Neuron (in vitro differentiated cells): ENCODE measurements at regions not wholly inside any gene's neighbourhood (a gene's known extent, or its start where the extent isn't known, plus 50 kb on each side); places are given as distances from the start of the nearest gene placed in this dataset.
"Not testable (repeated sequence)": the region's sequence is repeated elsewhere in the genome, so short reads cannot be mapped to it uniquely, and the experiment has no call there.

Experiments
- H2AFZ ChIP-seq: one replicate; pipeline ENCODE4 v1.6.1; 2013; ENCODE audit warnings: low read depth, mild to moderate bottlenecking, inconsistent platforms, low read length, moderate library complexity
- H3K27me3 ChIP-seq: one replicate; pipeline ENCODE4 v1.6.1; 2013; ENCODE audit warnings: low read length; ENCODE audit not compliant: insufficient read depth
- H3K36me3 ChIP-seq: one replicate; pipeline ENCODE4 v1.6.1; 2013; ENCODE audit warnings: low read length; ENCODE audit not compliant: insufficient read depth
- H3K4me1 ChIP-seq: one replicate; pipeline ENCODE4 v1.6.1; 2013; ENCODE audit warnings: low read length; ENCODE audit not compliant: insufficient read depth
- H3K4me3 ChIP-seq: 2 replicates; pipeline ENCODE4 v1.5.1; 2013; ENCODE audit warnings: mild to moderate bottlenecking, low read length, moderate library complexity
- H3K9me3 ChIP-seq: one replicate; pipeline ENCODE4 v1.6.1; 2013; ENCODE audit warnings: low read length

GRCh38 chr3:125682610-125683009, 87.3 kb upstream of the OSBPL11 start:
- not testable (repeated sequence) for H3K4me1 ChIP-seq, H3K9me3 ChIP-seq, H3K4me3 ChIP-seq, H3K27me3 ChIP-seq, H3K36me3 ChIP-seq, H2AFZ ChIP-seq

GRCh38 chr3:125683067-125683829, 88.0 kb upstream of the OSBPL11 start:
- Histone ChIP-seq H3K9me3 (no peaks in the 10 kb centered on the region), H3K4me1 (no peaks in the 10 kb centered on the region), H3K4me3 (no peak overlapping the region), H2AFZ (no peak overlapping the region), H3K27me3 (no peaks in the 10 kb centered on the region), H3K36me3 (no peaks in the 10 kb centered on the region)

GRCh38 chr3:125684199-125684598, 88.9 kb upstream of the OSBPL11 start:
- no peaks in the 10 kb centered on the region for H3K4me1 ChIP-seq
- no peaks in the 10 kb centered on the region for H3K36me3 ChIP-seq
- H3K27me3 ChIP-seq: no peaks in the 10 kb centered on the region
- no peaks in the 10 kb centered on the region for H3K9me3 ChIP-seq
- no peak overlapping the region for H2AFZ ChIP-seq
- H3K4me3 ChIP-seq: no peak overlapping the region

- not testable (repeated sequence) for H3K4me3 ChIP-seq, H3K4me1 ChIP-seq, H2AFZ ChIP-seq, H3K36me3 ChIP-seq, H3K27me3 ChIP-seq, H3K9me3 ChIP-seq
Observed at GRCh38 chr3:125685741-125686140, 90.4 kb upstream of the OSBPL11 start.

- Histone ChIP-seq H3K36me3 (no peaks in the 10 kb centered on the region), H3K27me3 (no peaks in the 10 kb centered on the region)
Observed at GRCh38 chr3:125692361-125692760, 97.1 kb upstream of the OSBPL11 start.

GRCh38 chr3:125693887-125694286, 98.6 kb upstream of the OSBPL11 start:
- H3K9me3 ChIP-seq: no peaks in the 10 kb centered on the region
- no peaks in the 10 kb centered on the region for H3K36me3 ChIP-seq
- H3K4me3 ChIP-seq: no peak overlapping the region
- H2AFZ ChIP-seq: no peak overlapping the region
- no peaks in the 10 kb centered on the region for H3K4me1 ChIP-seq
- H3K27me3 ChIP-seq: no peaks in the 10 kb centered on the region

More at GRCh38 chr3:125692361-125692760, 97.1 kb upstream of the OSBPL11 start:
- Histone ChIP-seq H3K4me1 (no peaks in the 10 kb centered on the region), H3K9me3 (no peaks in the 10 kb centered on the region), H2AFZ (no peak overlapping the region), H3K4me3 (no peak overlapping the region)

- Histone ChIP-seq H3K4me1 (no peaks in the 10 kb centered on the region), H2AFZ (no peak overlapping the region), H3K4me3 (no peak overlapping the region), H3K36me3 (no peaks in the 10 kb centered on the region), H3K27me3 (no peaks in the 10 kb centered on the region), H3K9me3 (no peaks in the 10 kb centered on the region)
Observed at GRCh38 chr3:125694761-125695294, 99.5 kb upstream of the OSBPL11 start.

- H2AFZ ChIP-seq: no peak overlapping the region
- no peaks in the 10 kb centered on the region for H3K9me3 ChIP-seq
- H3K27me3 ChIP-seq: no peaks in the 10 kb centered on the region
- no peaks in the 10 kb centered on the region for H3K36me3 ChIP-seq
- no peak overlapping the region for H3K4me3 ChIP-seq
- no peaks in the 10 kb centered on the region for H3K4me1 ChIP-seq
Observed at GRCh38 chr3:125695688-125696087, 100.4 kb upstream of the OSBPL11 start.

GRCh38 chr3:125697126-125697525, 101.8 kb upstream of the OSBPL11 start:
- not testable (repeated sequence) for H3K27me3 ChIP-seq, H2AFZ ChIP-seq, H3K9me3 ChIP-seq, H3K4me3 ChIP-seq, H3K36me3 ChIP-seq, H3K4me1 ChIP-seq

- not testable (repeated sequence) for H3K9me3 ChIP-seq, H2AFZ ChIP-seq
Observed at GRCh38 chr3:125697979-125698640, 102.8 kb upstream of the OSBPL11 start.

GRCh38 chr3:125715651-125716050, 120.4 kb upstream of the OSBPL11 start:
- H3K4me1 ChIP-seq: no peaks in the 10 kb centered on the region
- no peak overlapping the region for H3K4me3 ChIP-seq
- no peak overlapping the region for H2AFZ ChIP-seq
- no peaks in the 10 kb centered on the region for H3K27me3 ChIP-seq
- no peaks in the 10 kb centered on the region for H3K36me3 ChIP-seq
- no peaks in the 10 kb centered on the region for H3K9me3 ChIP-seq

More at GRCh38 chr3:125697979-125698640, 102.8 kb upstream of the OSBPL11 start:
- not testable (repeated sequence) for H3K36me3 ChIP-seq, H3K27me3 ChIP-seq, H3K4me1 ChIP-seq, H3K4me3 ChIP-seq

GRCh38 chr3:125732151-125732550, 136.9 kb upstream of the OSBPL11 start:
- H3K9me3 ChIP-seq, H3K4me3 ChIP-seq, H3K36me3 ChIP-seq, H3K4me1 ChIP-seq, H3K27me3 ChIP-seq, H2AFZ ChIP-seq: not testable (repeated sequence)

GRCh38 chr3:125741991-125742718, 146.9 kb upstream of the OSBPL11 start:
- not testable (repeated sequence) for H3K9me3 ChIP-seq, H3K36me3 ChIP-seq, H3K4me3 ChIP-seq, H2AFZ ChIP-seq, H3K4me1 ChIP-seq, H3K27me3 ChIP-seq
